DMS153 treated with DMSO at 0.1 percent for 48 hours (cell line): ENCODE measurements at regions not wholly inside any gene's neighbourhood (a gene's known extent, or its start where the extent isn't known, plus 50 kb on each side); places are given as distances from the start of the nearest gene placed in this dataset.
"Not testable (repeated sequence)": the region's sequence is repeated elsewhere in the genome, so short reads cannot be mapped to it uniquely, and the experiment has no call there.

Experiments
- DNase-seq: peaks from one replicate; lab custom pipeline; 2025; ENCODE audit not compliant: unreplicated experiment; lab: John Stamatoyannopoulos, UW

GRCh38 chr3:82122554-82123345 is 361.3 kb upstream of the GBE1 start:
- no peak for DNase-seq

DNA sequence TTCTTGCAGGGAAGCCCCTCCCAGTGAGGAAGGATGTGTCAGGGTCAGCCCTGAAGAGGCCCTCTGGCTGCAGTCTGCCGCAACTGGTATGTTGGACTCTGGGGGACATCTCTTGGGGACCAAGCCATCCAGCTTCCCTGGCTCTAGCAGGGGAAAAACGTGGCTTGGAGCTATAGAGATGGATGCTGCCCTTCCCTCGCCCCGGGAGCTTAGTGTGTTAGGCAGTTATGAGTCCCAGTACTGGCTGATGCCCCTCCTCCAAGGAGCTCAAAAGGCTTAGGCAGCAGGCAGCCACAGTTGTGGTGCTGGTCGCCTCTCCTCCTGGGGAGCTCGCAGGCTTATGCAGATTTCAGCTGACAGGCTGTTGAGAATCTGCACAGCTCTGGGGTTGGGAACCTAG is 353.1 kb upstream of the GBE1 start:
- DNase-seq = no peak

- not testable (repeated sequence) for DNase-seq
Measured at GRCh38 chr3:82110721-82111120, 349.3 kb upstream of the GBE1 start.

GRCh38 chr3:82103241-82103640 is 341.8 kb upstream of the GBE1 start:
- no peak for DNase-seq

GRCh38 chr3:82100378-82100777 is 338.9 kb upstream of the GBE1 start:
- no peak for DNase-seq

GRCh38 chr3:82093641-82094040 is 332.2 kb upstream of the GBE1 start:
- DNase-seq = no peak

- DNase-seq = no peak
Measured at GRCh38 chr3:82088749-82089148, 327.3 kb upstream of the GBE1 start.

- DNase-seq = no peak
Measured at GRCh38 chr3:82087958-82088357, 326.5 kb upstream of the GBE1 start.

- DNase-seq = no peak
Measured at GRCh38 chr3:82085851-82086475, 324.5 kb upstream of the GBE1 start.

GRCh38 chr3:82085356-82085755 is 323.9 kb upstream of the GBE1 start:
- no peak for DNase-seq

GRCh38 chr3:82084824-82085223 is 323.4 kb upstream of the GBE1 start:
- DNase-seq = no peak

DNA sequence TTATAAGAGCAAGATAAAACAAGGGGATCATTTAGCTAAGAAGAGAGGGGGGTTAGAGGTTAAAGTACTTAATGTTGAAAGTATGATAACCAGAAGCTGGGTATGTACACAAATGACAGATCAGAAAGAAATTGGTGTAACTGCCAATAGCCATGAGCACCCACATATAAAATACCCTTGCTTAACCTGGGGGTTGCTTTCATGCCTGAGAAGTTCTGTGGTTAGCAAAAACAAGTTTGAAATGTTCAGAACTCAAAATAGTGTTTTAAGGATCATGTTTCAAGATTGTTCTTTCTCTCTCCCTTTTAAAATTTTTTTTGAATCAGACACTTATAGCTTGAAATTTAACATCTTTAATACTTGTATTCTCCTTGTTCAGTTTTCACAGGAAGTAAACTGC is 321.4 kb upstream of the GBE1 start:
- DNase-seq = no peak

GRCh38 chr3:82081351-82081750 is 319.9 kb upstream of the GBE1 start:
- no peak for DNase-seq

DNA sequence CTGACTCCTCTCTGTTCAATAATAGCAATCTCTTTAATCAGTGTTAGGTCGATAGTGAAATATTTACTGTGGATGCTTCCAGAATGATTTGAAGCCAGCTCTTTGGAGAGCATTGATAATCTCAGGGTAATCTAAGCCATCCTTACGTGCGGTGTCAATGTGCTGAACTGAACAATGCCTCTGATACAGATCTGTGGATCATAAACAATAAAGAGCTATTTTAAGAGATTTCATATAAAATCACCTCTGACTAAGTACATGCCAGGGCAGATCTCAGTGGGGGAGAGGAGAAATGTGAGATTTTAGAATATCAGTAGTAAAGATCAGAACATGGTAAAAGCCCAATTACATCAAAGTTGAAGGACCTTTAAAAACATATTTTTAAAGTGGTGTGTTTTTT is 319.3 kb upstream of the GBE1 start:
- no peak for DNase-seq

DNA sequence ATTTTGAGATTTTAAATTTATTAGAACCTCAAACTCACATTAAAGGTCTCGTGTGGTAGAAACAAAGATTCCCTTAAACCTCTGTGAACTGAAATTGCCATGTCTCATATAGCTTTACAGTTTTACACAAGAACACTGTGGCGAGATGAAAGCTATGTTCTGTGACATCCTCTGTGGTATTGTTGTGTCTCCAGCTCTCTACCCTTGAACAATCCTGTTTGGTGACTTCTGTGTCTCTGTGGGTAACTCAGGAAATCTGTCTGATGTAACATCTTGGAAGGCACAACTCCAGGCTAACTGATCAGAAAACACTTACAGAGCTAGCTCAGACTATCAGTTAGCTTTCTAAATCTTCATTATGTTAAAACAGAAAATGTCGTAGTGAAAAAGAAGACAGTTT is 318.8 kb upstream of the GBE1 start:
- no peak for DNase-seq

- no peak for DNase-seq
Measured at GRCh38 chr3:82079335-82079890, 318.0 kb upstream of the GBE1 start.

- DNase-seq = no peak
Measured at GRCh38 chr3:82078246-82078645, 316.8 kb upstream of the GBE1 start.

- no peak for DNase-seq
Measured at GRCh38 chr3:82067420-82067819, 306.0 kb upstream of the GBE1 start.

GRCh38 chr3:82058809-82059208 is 297.4 kb upstream of the GBE1 start:
- no peak for DNase-seq

GRCh38 chr3:82055792-82056191 is 294.3 kb upstream of the GBE1 start:
- DNase-seq = no peak

GRCh38 chr3:82054849-82055248 is 293.4 kb upstream of the GBE1 start:
- DNase-seq = no peak

DNA sequence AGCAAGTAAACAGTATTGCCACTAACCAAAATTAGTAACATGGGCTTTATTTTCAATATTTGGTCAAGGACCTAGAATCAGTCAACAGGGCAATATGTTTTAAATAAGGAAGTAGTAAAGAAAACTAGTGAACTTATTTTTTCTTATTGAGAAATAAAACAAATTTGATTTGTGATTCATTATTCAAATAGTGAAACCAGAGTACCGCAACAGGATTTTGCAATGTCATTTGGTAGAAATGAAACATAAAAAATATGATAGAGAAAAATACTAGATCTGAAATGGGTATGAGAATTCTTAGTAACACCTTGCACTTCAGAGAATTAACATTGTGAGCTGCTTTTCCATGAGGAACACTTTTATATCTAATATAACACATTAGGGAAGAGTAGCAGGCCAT is 291.8 kb upstream of the GBE1 start:
- DNase-seq = no peak

GRCh38 chr3:82050382-82050781 is 288.9 kb upstream of the GBE1 start:
- no peak for DNase-seq
